Body of pancreas (tissue), 4 donors: ENCODE measurements at regions not wholly inside any gene's neighbourhood (a gene's known extent, or its start where the extent isn't known, plus 50 kb on each side); places are given as distances from the start of the nearest gene placed in this dataset.

Experiments used
- ATAC-seq: fragments of 150-250 bp; one replicate; pipeline ENCODE4 v1.9.1; 2016
- DNase-seq, 4 donors: peaks; one replicate each; pipeline ENCODE4 v3.0.0-alpha.2; 2019
- H3K27ac ChIP-seq, 4 donors: fragments of 200-600 bp; sonication (generic); 1 replicate in 3 of 4; 2 replicates in 1 of 4; pipeline versions ENCODE4 v1.5.1 to v1.6.1; 2016 to 2019; ENCODE audit warnings: mild to moderate bottlenecking in 1 of 4, mixed read lengths in 1 of 4, moderate library complexity in 1 of 4
- H3K27me3 ChIP-seq, 2 donors: fragments of 200-600 bp; sonication (generic); one replicate each; pipeline ENCODE4 v1.6.0; 2016; ENCODE audit warnings: mild to moderate bottlenecking in 1 of 2
- H3K36me3 ChIP-seq, 2 donors: fragments of 200-600 bp; sonication (generic); replicated peaks in 1 of 2; 2 replicates each; pipeline ENCODE4 v1.5.1; 2016; ENCODE audit warnings: low read depth in 2 of 2; ENCODE audit not compliant: insufficient read depth in 1 of 2
- H3K4me1 ChIP-seq: fragments of 200-600 bp; sonication (generic); one replicate; pipeline ENCODE4 v1.6.0; 2016
- H3K4me3 ChIP-seq, 2 donors: fragments of 200-600 bp; sonication (generic); 1 replicate in 1 of 2; 2 replicates in 1 of 2; pipeline ENCODE4 v1.5.1; 2016 to 2019
- H3K9me3 ChIP-seq, 3 donors: fragments of 200-600 bp; sonication (generic); 1 replicate in 2 of 3; 2 replicates in 1 of 3; pipeline ENCODE4 v1.5.1; 2016
- POLR2A ChIP-seq, 3 donors: fragments of 450-650 bp; IDR thresholded peaks; one replicate each; pipeline ENCODE4 v1.6.1; 2016; ENCODE audit warnings: antibody characterized with exemption in 3 of 3, mild to moderate bottlenecking in 2 of 3
- WGBS, 2 donors: methylation state at CpG; one replicate each; pipeline ENCODE4 v1.1.5; 2017; 5-methylcytosine and 5-hydroxymethylcytosine counted together
- intact Hi-C: fragments of 100-400 bp; cut with DNase I; formaldehyde crosslinking; loops from one replicate; pipeline ENCODE4 v1.15.1; 2023
- TF ChIP-seq, protein P1 (sequence below), 7 experiments: fragments of 450-650 bp in 4 of 7; fragments of 200-600 bp in 3 of 7; sonication (generic) in 3 of 7; IDR thresholded peaks; one replicate each; pipeline ENCODE4 v1.5.1; 2016 to 2019; ENCODE audit warnings: antibody characterized with exemption in 7 of 7

DNA sequence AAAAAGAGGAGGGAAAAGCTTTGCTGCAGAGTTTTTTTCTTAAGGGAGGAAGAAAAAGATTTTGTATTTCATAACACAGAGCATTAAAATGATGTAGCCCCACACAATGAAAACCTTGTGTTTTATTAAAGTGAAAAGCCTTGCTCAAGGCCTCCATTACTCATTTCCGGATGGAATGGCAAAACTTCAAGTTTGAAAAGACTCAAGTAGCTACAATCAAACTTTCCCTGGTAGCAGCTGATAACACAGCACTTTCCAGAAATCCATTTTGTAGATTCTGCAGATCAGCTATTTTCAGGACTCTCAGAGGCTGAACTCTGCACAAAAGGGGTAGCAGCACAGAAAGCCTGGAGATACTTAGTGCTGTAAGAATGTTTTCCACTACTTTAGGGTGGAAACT is 374.8 kb downstream of the NFIB start:
- TF ChIP-seq, protein P1, sequence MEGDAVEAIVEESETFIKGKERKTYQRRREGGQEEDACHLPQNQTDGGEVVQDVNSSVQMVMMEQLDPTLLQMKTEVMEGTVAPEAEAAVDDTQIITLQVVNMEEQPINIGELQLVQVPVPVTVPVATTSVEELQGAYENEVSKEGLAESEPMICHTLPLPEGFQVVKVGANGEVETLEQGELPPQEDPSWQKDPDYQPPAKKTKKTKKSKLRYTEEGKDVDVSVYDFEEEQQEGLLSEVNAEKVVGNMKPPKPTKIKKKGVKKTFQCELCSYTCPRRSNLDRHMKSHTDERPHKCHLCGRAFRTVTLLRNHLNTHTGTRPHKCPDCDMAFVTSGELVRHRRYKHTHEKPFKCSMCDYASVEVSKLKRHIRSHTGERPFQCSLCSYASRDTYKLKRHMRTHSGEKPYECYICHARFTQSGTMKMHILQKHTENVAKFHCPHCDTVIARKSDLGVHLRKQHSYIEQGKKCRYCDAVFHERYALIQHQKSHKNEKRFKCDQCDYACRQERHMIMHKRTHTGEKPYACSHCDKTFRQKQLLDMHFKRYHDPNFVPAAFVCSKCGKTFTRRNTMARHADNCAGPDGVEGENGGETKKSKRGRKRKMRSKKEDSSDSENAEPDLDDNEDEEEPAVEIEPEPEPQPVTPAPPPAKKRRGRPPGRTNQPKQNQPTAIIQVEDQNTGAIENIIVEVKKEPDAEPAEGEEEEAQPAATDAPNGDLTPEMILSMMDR (IDR thresholded peaks at IDR 0.05), result no peak
- TF ChIP-seq POLR2A (IDR thresholded peaks at IDR 0.05), result no peak
- ATAC-seq (peak; percentile 63), DNase-seq (peak in 1 of 4 donors; percentile 15)
- no peaks in the 10 kb centered on the region for H3K27me3 ChIP-seq
- H3K36me3 ChIP-seq, result no peaks in the 10 kb centered on the region
- H3K4me3 ChIP-seq, result no peak overlapping the region
- peak overlapping the region in 1 of 4 donors; percentile 32 for H3K27ac ChIP-seq
- intact Hi-C loops, result no loop called here
- WGBS, 2 donors, result 17 to 18% methylated on average over 1 of the region's 1 CpG
- no peaks in the 10 kb centered on the region for H3K9me3 ChIP-seq
- peaks cover 11% of the 10 kb centered on the region for H3K4me1 ChIP-seq

DNA sequence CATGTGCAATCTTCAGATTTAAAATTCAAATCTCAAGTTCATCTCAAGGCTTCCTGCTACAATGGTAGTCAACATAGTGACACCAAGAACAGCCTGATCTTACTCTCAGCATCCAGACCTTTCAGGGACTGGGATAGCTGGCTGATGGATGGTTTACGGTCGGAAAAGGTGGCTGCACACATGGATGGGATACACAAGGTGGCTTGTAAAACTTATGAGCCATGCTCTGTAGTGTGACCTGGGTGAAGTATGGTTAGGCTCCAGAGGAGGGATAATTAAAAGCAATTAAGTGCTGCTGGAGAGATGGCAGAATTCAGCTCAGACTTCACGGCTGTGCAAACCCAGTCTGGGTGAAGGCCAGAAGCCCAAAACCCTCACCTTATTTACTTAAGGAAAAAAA is 379.5 kb downstream of the NFIB start:
- Histone ChIP-seq H3K27me3 (no peaks in the 10 kb centered on the region), H3K27ac (no peak overlapping the region), H3K36me3 (no peaks in the 10 kb centered on the region), H3K4me1 (peaks cover 4% of the 10 kb centered on the region), H3K4me3 (no peak overlapping the region), H3K9me3 (no peaks in the 10 kb centered on the region)
- 86 to 92% methylated on average over 3 of the region's 3 CpGs for WGBS, 2 donors
- intact Hi-C loops, result no loop called here
- no peak for TF ChIP-seq POLR2A (IDR thresholded peaks at IDR 0.05)
- TF ChIP-seq, protein P1 (IDR thresholded peaks at IDR 0.05), result no peak
- ATAC-seq (no peak), DNase-seq (no peak)

DNA sequence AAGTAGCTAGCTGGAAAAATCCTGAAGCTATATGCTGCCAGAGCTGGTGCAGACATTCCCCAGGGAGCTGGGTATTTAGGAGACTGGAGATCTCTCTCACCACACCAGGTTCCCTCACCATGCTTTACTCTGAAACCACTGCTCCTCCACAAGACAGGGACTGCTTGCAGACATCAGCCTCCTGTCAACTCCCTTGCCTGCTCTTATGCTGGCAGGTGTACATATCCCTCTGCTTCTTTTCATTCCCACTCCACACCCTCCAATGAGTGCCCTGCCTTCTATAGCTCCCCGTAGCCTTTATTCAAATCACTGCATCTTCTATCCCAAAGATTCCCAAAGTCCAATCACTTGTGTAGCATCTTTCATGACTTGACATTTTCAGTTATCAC is 380.7 kb downstream of the NFIB start:
- intact Hi-C loops, result no loop called here

DNA sequence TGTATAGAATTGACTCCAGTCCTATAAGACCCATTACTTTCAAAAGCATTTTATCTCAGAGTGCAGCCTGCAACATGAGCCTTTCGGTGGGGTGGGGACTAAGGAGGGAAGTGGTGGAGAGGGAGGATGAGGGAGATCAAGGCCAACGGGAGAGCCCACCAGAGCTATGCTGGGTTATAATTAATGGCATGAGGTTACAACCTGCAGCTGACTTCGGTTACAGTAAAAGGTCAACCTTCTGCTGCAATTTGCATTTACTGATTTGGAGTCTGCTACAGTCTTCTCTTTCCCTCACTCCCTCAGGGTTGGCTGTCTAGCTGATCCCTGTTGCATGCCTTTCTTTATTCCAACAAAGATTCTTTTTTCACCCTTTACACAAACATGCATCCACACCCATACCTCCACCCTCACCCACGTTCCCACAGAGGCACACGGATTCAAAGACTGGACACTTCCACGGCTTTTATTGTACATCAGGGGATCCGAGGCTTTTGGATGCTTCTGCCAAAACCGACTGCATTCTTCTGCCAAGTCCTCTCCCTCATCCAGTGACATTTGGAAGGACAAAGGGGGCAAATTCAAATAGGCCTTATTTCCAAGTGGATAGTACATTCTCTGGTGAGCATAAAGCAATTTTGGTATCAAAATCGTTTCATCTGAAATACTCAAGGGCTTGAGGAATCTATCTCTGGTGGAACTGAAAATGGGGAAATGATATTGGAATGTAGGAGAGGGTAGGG is 381.2 kb downstream of the NFIB start:
- Histone ChIP-seq H3K4me1 (no peaks in the 10 kb centered on the region), H3K9me3 (no peaks in the 10 kb centered on the region), H3K27ac (no peak overlapping the region), H3K36me3 (no peaks in the 10 kb centered on the region), H3K27me3 (no peaks in the 10 kb centered on the region), H3K4me3 (no peak overlapping the region)
- WGBS, 2 donors, result 70 to 74% methylated on average over 9 of the region's 9 CpGs
- intact Hi-C loops, result no loop called here
- DNase-seq (no peak), ATAC-seq (no peak)
- no peak for TF ChIP-seq POLR2A (IDR thresholded peaks at IDR 0.05)
- TF ChIP-seq, protein P1 (IDR thresholded peaks at IDR 0.05), result no peak

More for the DNA sequence above, 380.7 kb downstream of the NFIB start:
- no peak for TF ChIP-seq POLR2A (IDR thresholded peaks at IDR 0.05)
- TF ChIP-seq, protein P1 (IDR thresholded peaks at IDR 0.05), result no peak
- WGBS, 2 donors, result 100% methylated on average over 1 of the region's 1 CpG
- H3K9me3 ChIP-seq, result no peaks in the 10 kb centered on the region
- DNase-seq (no peak), ATAC-seq (no peak)
- H3K27ac ChIP-seq, result no peak overlapping the region
- H3K4me3 ChIP-seq, result no peak overlapping the region
- H3K27me3 ChIP-seq, result no peaks in the 10 kb centered on the region
- H3K36me3 ChIP-seq, result no peaks in the 10 kb centered on the region
- H3K4me1 ChIP-seq, result no peaks in the 10 kb centered on the region

DNA sequence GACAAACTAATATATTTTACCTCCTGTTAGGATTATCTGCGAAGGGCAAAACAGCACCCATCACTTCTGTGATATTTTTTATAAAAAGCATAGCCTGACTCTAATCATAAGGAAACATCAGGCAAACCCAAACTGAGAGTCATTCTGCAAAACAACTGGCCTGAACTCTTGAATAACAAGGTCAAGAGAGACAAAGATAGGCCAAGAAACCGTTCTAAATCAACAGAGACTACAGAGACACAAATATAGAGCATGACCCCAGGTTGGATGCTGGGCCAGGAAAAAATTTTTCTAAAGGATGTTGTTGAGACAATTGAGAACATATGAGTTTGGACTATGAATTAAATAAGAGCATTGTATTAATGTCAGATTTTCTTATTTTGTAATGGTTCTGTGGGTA is 384.9 kb downstream of the NFIB start:
- no peaks in the 10 kb centered on the region for H3K9me3 ChIP-seq
- H3K4me1 ChIP-seq, result no peaks in the 10 kb centered on the region
- 67% methylated on average over 2 of the region's 2 CpGs for WGBS, 2 donors
- DNase-seq (no peak), ATAC-seq (no peak)
- H3K36me3 ChIP-seq, result no peaks in the 10 kb centered on the region
- H3K27me3 ChIP-seq, result no peaks in the 10 kb centered on the region
- H3K27ac ChIP-seq, result no peak overlapping the region
- TF ChIP-seq POLR2A (IDR thresholded peaks at IDR 0.05), result no peak
- TF ChIP-seq, protein P1 (IDR thresholded peaks at IDR 0.05), result no peak
- intact Hi-C loops, result no loop called here
- no peak overlapping the region for H3K4me3 ChIP-seq
